Medulla oblongata (tissue), 1 donor: ENCODE measurements at regions not wholly inside any gene's neighbourhood (a gene's known extent, or its start where the extent isn't known, plus 50 kb on each side); places are given as distances from the start of the nearest gene placed in this dataset.

ENCODE experiments used
- DNase-seq: peaks from one replicate; pipeline ENCODE4 v3.0.0-alpha.2; 2015; ENCODE audit errors: extremely low spot score

DNA sequence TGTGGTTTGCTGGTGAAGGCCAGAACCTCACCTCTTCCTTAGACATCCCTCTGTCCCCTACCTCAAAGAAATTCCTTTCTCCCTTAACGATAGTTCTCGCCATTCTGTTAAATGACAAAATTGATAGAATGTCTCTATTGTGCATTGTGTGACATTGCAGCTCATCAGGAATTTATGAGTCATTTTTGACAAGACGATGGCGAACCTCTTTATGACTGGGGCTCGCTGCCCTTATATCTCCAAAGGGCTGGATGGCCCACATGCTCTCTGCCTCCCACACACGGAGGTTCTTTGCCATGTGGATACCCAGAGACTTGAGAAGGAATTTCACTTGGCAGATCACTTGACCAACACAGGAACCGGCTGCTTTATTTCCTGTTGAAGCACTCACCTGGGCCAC is 66.8 kb upstream of the RPS6KA2 start:
- DNase-seq: no peak

- no peak for DNase-seq
Observed at GRCh38 chr6:166692723-166693302, 65.8 kb upstream of the RPS6KA2 start.

- no peak for DNase-seq
Observed at GRCh38 chr6:166691746-166692145, 64.7 kb upstream of the RPS6KA2 start.

- no peak for DNase-seq
Observed at GRCh38 chr6:166691199-166691598, 64.1 kb upstream of the RPS6KA2 start.

- no peak for DNase-seq
Observed at GRCh38 chr6:166689687-166690086, 62.6 kb upstream of the RPS6KA2 start.

- DNase-seq: no peak
Observed at GRCh38 chr6:166688901-166689300, 61.9 kb upstream of the RPS6KA2 start.

DNA sequence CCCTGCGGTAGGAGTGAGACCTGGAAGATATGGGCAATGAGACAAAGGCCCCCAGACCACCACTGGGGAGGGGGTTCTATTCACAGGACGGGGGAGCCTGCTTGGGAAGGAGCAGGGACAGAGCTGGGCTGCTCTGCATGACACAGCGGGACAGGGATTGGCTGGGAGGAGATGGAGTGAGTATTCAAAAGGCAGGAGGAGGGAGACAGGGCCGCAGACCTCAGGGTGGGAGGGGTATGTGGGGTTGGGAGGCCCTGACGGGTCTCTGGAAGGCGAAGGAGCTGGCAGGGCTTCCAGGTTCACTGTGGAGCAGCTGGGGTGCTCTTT is 60.8 kb upstream of the RPS6KA2 start:
- no peak for DNase-seq

- no peak for DNase-seq
Observed at GRCh38 chr6:166687070-166687878, 60.2 kb upstream of the RPS6KA2 start.

GRCh38 chr6:166686317-166686716 is 59.3 kb upstream of the RPS6KA2 start:
- no peak for DNase-seq

GRCh38 chr6:166684866-166685265 is 57.8 kb upstream of the RPS6KA2 start:
- DNase-seq: no peak

- no peak for DNase-seq
Observed at GRCh38 chr6:166684170-166684569, 57.1 kb upstream of the RPS6KA2 start.

GRCh38 chr6:166683477-166683876 is 56.4 kb upstream of the RPS6KA2 start:
- DNase-seq: no peak

DNA sequence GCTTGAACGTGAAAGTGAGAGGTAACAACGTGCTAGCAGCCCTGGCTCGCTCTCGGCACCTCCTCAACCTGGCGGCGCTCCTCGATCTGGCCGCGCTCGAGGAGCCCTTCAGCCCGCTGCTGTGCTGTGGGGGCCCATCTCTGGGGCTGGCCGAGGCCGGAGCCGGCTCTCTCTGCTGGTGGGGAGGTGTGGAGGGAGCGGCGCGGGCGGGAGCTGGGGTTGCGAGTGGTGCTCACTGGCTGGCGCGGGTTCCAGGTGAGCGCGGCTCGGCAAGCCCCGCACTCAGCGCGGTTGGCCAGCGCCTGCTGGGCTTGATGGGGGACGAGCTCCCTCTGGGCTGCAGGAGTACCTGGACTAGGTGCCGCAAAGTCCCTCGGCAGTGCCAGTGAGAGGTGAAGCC is 52.5 kb upstream of the RPS6KA2 start:
- no peak for DNase-seq

DNA sequence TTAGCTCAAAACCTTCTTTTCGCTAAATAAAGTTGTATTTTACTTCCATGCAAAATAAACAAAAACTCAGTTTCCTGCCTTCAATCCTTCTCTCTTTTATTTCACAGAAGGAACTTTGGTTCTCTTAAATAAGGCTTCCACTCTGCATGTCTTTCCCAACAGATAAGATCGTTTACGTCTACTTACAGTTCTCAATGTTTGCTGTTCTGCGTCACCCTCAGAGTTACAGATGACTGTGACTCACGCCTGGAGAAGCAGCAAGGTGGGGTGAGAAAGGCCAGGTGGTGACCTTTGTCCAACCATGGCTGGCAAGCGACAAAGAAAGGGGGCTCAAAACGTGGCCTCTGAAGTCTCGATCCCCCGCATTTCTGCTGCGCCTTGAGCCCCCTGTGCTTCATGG is 51.4 kb upstream of the RPS6KA2 start:
- DNase-seq: no peak

- DNase-seq: no peak
Observed at GRCh38 chr6:166677941-166678340, 50.9 kb upstream of the RPS6KA2 start.
